Endothelial cell of umbilical vein (primary cell): ENCODE measurements at regions not wholly inside any gene's neighbourhood (a gene's known extent, or its start where the extent isn't known, plus 50 kb on each side); places are given as distances from the start of the nearest gene placed in this dataset.

ENCODE experiments used
- CTCF ChIP-seq, 2 donors: IDR thresholded peaks; 1 replicate in 1 of 2; 2 replicates in 1 of 2; pipeline ENCODE4 v1.5.1; 2011; ENCODE audit warnings: low read length in 2 of 2, mild to moderate bottlenecking in 2 of 2, moderate library complexity in 2 of 2, control low read depth in 1 of 2, inconsistent platforms in 1 of 2, low read depth in 1 of 2; ENCODE audit not compliant: insufficient read depth in 1 of 2; ENCODE audit errors: extremely low read depth in 1 of 2
- EZH2 ChIP-seq: IDR thresholded peaks from 2 replicates; pipeline ENCODE4 v1.6.1; 2012; ENCODE audit warnings: borderline replicate concordance, low read depth, mild to moderate bottlenecking, moderate library complexity, low read length, inconsistent platforms; ENCODE audit not compliant: severe bottlenecking
- FOS ChIP-seq: IDR thresholded peaks from 2 replicates; pipeline ENCODE4 v1.6.1; 2011; ENCODE audit warnings: mild to moderate bottlenecking, low read length, moderate library complexity, borderline replicate concordance; ENCODE audit not compliant: insufficient read depth
- POLR2A ChIP-seq: IDR thresholded peaks from 2 replicates; pipeline ENCODE4 v1.6.1; 2012; ENCODE audit warnings: low read depth, mild to moderate bottlenecking, control low read depth, low read length
- POLR2AphosphoS5 ChIP-seq: IDR thresholded peaks from 2 replicates; pipeline ENCODE4 v1.6.1; 2012; ENCODE audit warnings: low read depth, mild to moderate bottlenecking, control low read depth, low read length, moderate library complexity; ENCODE audit not compliant: insufficient read depth

- no peak for TF ChIP-seq POLR2AphosphoS5
- TF ChIP-seq POLR2A, result no peak
- no peak for TF ChIP-seq CTCF (IDR thresholded peaks at IDR 0.05; ENCODE audit: extremely low read depth in 1 of 2, insufficient read depth in 1 of 2, low read depth in 1 of 2, low read length in 2 of 2)
- TF ChIP-seq EZH2, result no peak
- TF ChIP-seq FOS, result no peak
Observed at GRCh38 chr5:16291894-16292293, 112.3 kb upstream of the MARCHF11 start.
